ENCODE measurements at regions not wholly inside any gene's neighbourhood (a gene's known extent, or its start where the extent isn't known, plus 50 kb on each side); places are given as distances from the start of the nearest gene placed in this dataset.

- H3K4me1 Mint-ChIP-seq, result no peaks in the 10 kb centered on the region
- peaks cover 11% of the 10 kb centered on the region for H3K9me3 Mint-ChIP-seq
- ATAC-seq (ENCODE audit: low read depth) (no peak), DNase-seq (no peak)
- no peaks in the 10 kb centered on the region for H3K36me3 Mint-ChIP-seq (ENCODE audit: low read depth)
- intact Hi-C loops (cut with micrococcal nuclease), result no loop called here
- H3K27me3 Mint-ChIP-seq, result no peaks in the 10 kb centered on the region
- POLR2A ChIA-PET, result no interaction called here
- H3K27ac Mint-ChIP-seq, result no peak overlapping the region
- CTCF ChIA-PET, result no interaction called here
- no peak for TF ChIP-seq CTCF (IDR thresholded peaks at IDR 0.05)
- no peak overlapping the region for H3K4me3 Mint-ChIP-seq
These were observed 953.4 kb upstream of the NDST4 start for GRCh38 chr4:116066711-116067245.

GRCh38 chr4:116064331-116064730 is 950.9 kb upstream of the NDST4 start:
- Mint-ChIP-seq H3K9me3 (peaks cover 15% of the 10 kb centered on the region), H3K27ac (no peak overlapping the region), H3K4me3 (no peak overlapping the region), H3K36me3 (ENCODE audit: low read depth) (no peaks in the 10 kb centered on the region), H3K4me1 (no peaks in the 10 kb centered on the region), H3K27me3 (no peaks in the 10 kb centered on the region)
- no peak for TF ChIP-seq CTCF (IDR thresholded peaks at IDR 0.05)
- ATAC-seq (ENCODE audit: low read depth) (no peak), DNase-seq (no peak)
- POLR2A ChIA-PET, result no interaction called here
- CTCF ChIA-PET, result no interaction called here
- intact Hi-C loops (cut with micrococcal nuclease), result no loop called here

- no peak for TF ChIP-seq CTCF (IDR thresholded peaks at IDR 0.05)
These were observed 945.9 kb upstream of the NDST4 start for GRCh38 chr4:116059361-116059760.

GRCh38 chr4:116058129-116058528 is 944.7 kb upstream of the NDST4 start:
- CTCF ChIA-PET, result no interaction called here
- POLR2A ChIA-PET, result no interaction called here
- Mint-ChIP-seq H3K4me3 (no peak overlapping the region), H3K27ac (no peak overlapping the region), H3K36me3 (ENCODE audit: low read depth) (no peaks in the 10 kb centered on the region), H3K4me1 (no peaks in the 10 kb centered on the region), H3K27me3 (no peaks in the 10 kb centered on the region), H3K9me3 (peaks cover 4% of the 10 kb centered on the region)
- intact Hi-C loops (cut with micrococcal nuclease), result no loop called here
- TF ChIP-seq CTCF (IDR thresholded peaks at IDR 0.05), result no peak
- DNase-seq (no peak), ATAC-seq (ENCODE audit: low read depth) (no peak)

More at GRCh38 chr4:116059361-116059760, 945.9 kb upstream of the NDST4 start:
- Mint-ChIP-seq H3K4me3 (no peak overlapping the region), H3K27me3 (no peaks in the 10 kb centered on the region), H3K36me3 (ENCODE audit: low read depth) (no peaks in the 10 kb centered on the region), H3K4me1 (no peaks in the 10 kb centered on the region), H3K9me3 (peaks cover 4% of the 10 kb centered on the region), H3K27ac (no peak overlapping the region)
- ChIA-PET POLR2A (no interaction called here), CTCF (no interaction called here)
- DNase-seq (no peak), ATAC-seq (ENCODE audit: low read depth) (no peak)
- intact Hi-C loops (cut with micrococcal nuclease), result no loop called here

GRCh38 chr4:116055857-116056827 is 942.7 kb upstream of the NDST4 start:
- H3K27ac Mint-ChIP-seq, result no peak overlapping the region
- no peak for TF ChIP-seq CTCF (IDR thresholded peaks at IDR 0.05)
- intact Hi-C loops (cut with micrococcal nuclease), result no loop called here
- no peaks in the 10 kb centered on the region for H3K4me1 Mint-ChIP-seq
- no peaks in the 10 kb centered on the region for H3K36me3 Mint-ChIP-seq (ENCODE audit: low read depth)
- ATAC-seq (ENCODE audit: low read depth), result no peak
- POLR2A ChIA-PET, result no interaction called here
- H3K27me3 Mint-ChIP-seq, result no peaks in the 10 kb centered on the region
- H3K4me3 Mint-ChIP-seq, result no peak overlapping the region
- CTCF ChIA-PET, result no interaction called here
- H3K9me3 Mint-ChIP-seq, result peaks cover 4% of the 10 kb centered on the region
- no peak for DNase-seq
